Activated T-helper 2 cell treated with anti-CD3 and anti-CD28 coated beads, Interferon-gamma antibody, Interleukin-2, Interleukin-4, amounts not matched to agents 10 μg/mL and 5 μg/mL and 100 μg/mL, durations not matched to agents 14 hours and 24 hours and 36 hours (primary cell): ENCODE measurements at regions not wholly inside any gene's neighbourhood (a gene's known extent, or its start where the extent isn't known, plus 50 kb on each side); places are given as distances from the start of the nearest gene placed in this dataset.
"Not testable (repeated sequence)": the region's sequence is repeated elsewhere in the genome, so short reads cannot be mapped to it uniquely, and the experiment has no call there.

Source experiments
- DNase-seq: peaks from one replicate; pipeline ENCODE4 v3.0.0; 2021; ENCODE audit warnings: low spot score
- H3K27ac Mint-ChIP-seq: one replicate; pipeline ENCODE4 v1.8.0; 2021; ENCODE audit warnings: mixed read lengths
- H3K27me3 Mint-ChIP-seq: one replicate; pipeline ENCODE4 v1.8.0; 2021; ENCODE audit warnings: low read depth, mixed read lengths
- H3K36me3 Mint-ChIP-seq: one replicate; pipeline ENCODE4 v1.8.0; 2021; ENCODE audit warnings: low read depth, mixed read lengths
- H3K4me1 Mint-ChIP-seq: one replicate; pipeline ENCODE4 v1.8.0; 2021; ENCODE audit warnings: low read depth, mixed read lengths
- H3K4me3 Mint-ChIP-seq: one replicate; pipeline ENCODE4 v1.8.0; 2021; ENCODE audit warnings: low read depth, mild to moderate bottlenecking, moderate library complexity, mixed read lengths
- H3K9me3 Mint-ChIP-seq: one replicate; pipeline ENCODE4 v1.8.0; 2021; ENCODE audit warnings: mixed read lengths
- intact Hi-C: fragments of 100-400 bp; cut with micrococcal nuclease; formaldehyde crosslinking; loops from one replicate; pipeline ENCODE4 v1.15.1; 2023

GRCh38 chr13:43946281-43946680 lies 66.6 kb downstream of the LACC1 start:
- no peak overlapping the region for H3K27ac Mint-ChIP-seq
- H3K9me3 Mint-ChIP-seq, result no peaks in the 10 kb centered on the region
- no peak overlapping the region for H3K4me3 Mint-ChIP-seq
- H3K36me3 Mint-ChIP-seq, result no peaks in the 10 kb centered on the region
- peaks cover 6% of the 10 kb centered on the region for H3K27me3 Mint-ChIP-seq
- no peaks in the 10 kb centered on the region for H3K4me1 Mint-ChIP-seq
- DNase-seq, result no peak
- intact Hi-C loops, result no loop called here

GRCh38 chr13:43947897-43948458 lies 68.3 kb downstream of the LACC1 start:
- Mint-ChIP-seq H3K27ac (no peak overlapping the region), H3K4me1 (no peaks in the 10 kb centered on the region)

GRCh38 chr13:43953370-43953769 lies 73.7 kb downstream of the LACC1 start:
- no peak for DNase-seq
- no peaks in the 10 kb centered on the region for H3K9me3 Mint-ChIP-seq
- intact Hi-C loops, result no loop called here
- H3K4me1 Mint-ChIP-seq, result no peaks in the 10 kb centered on the region
- no peaks in the 10 kb centered on the region for H3K36me3 Mint-ChIP-seq
- no peak overlapping the region for H3K27ac Mint-ChIP-seq
- peaks cover 9% of the 10 kb centered on the region for H3K27me3 Mint-ChIP-seq
- H3K4me3 Mint-ChIP-seq, result no peak overlapping the region

More at GRCh38 chr13:43947897-43948458, 68.3 kb downstream of the LACC1 start:
- Mint-ChIP-seq H3K4me3 (no peak overlapping the region), H3K9me3 (no peaks in the 10 kb centered on the region), H3K27me3 (peaks cover 7% of the 10 kb centered on the region), H3K36me3 (no peaks in the 10 kb centered on the region)
- intact Hi-C loops, result no loop called here
- no peak for DNase-seq

- H3K4me3 Mint-ChIP-seq, intact Hi-C loops, H3K36me3 Mint-ChIP-seq, H3K4me1 Mint-ChIP-seq, H3K27ac Mint-ChIP-seq, DNase-seq, H3K9me3 Mint-ChIP-seq, H3K27me3 Mint-ChIP-seq: not testable (repeated sequence)
Observed at GRCh38 chr13:43956975-43957374, 77.3 kb downstream of the LACC1 start.

- intact Hi-C loops, result no loop called here
- Mint-ChIP-seq H3K4me3 (no peak overlapping the region), H3K27ac (no peak overlapping the region), H3K27me3 (peaks cover 3% of the 10 kb centered on the region), H3K36me3 (no peaks in the 10 kb centered on the region), H3K9me3 (no peaks in the 10 kb centered on the region), H3K4me1 (no peaks in the 10 kb centered on the region)
- DNase-seq, result no peak
Observed at GRCh38 chr13:43959291-43959690, 79.6 kb downstream of the LACC1 start.

GRCh38 chr13:43961909-43962308 lies 82.2 kb downstream of the LACC1 start:
- H3K4me3 Mint-ChIP-seq, result no peak overlapping the region
- no peaks in the 10 kb centered on the region for H3K27me3 Mint-ChIP-seq
- no peaks in the 10 kb centered on the region for H3K4me1 Mint-ChIP-seq
- H3K9me3 Mint-ChIP-seq, result no peaks in the 10 kb centered on the region
- H3K36me3 Mint-ChIP-seq, result no peaks in the 10 kb centered on the region
- no peak overlapping the region for H3K27ac Mint-ChIP-seq
- intact Hi-C loops, result no loop called here
- no peak for DNase-seq

- H3K27ac Mint-ChIP-seq, result no peak overlapping the region
- no peak overlapping the region for H3K4me3 Mint-ChIP-seq
- no peaks in the 10 kb centered on the region for H3K36me3 Mint-ChIP-seq
- intact Hi-C loops, result no loop called here
- no peaks in the 10 kb centered on the region for H3K4me1 Mint-ChIP-seq
- DNase-seq, result no peak
- peaks cover under 1% of the 10 kb centered on the region for H3K9me3 Mint-ChIP-seq
- no peaks in the 10 kb centered on the region for H3K27me3 Mint-ChIP-seq
Observed at GRCh38 chr13:43963726-43964125, 84.0 kb downstream of the LACC1 start.

- Mint-ChIP-seq H3K4me1 (no peaks in the 10 kb centered on the region), H3K9me3 (peaks cover 3% of the 10 kb centered on the region), H3K27me3 (no peaks in the 10 kb centered on the region), H3K4me3 (no peak overlapping the region), H3K36me3 (no peaks in the 10 kb centered on the region), H3K27ac (no peak overlapping the region)
- DNase-seq, result no peak
- intact Hi-C loops, result no loop called here
Observed at GRCh38 chr13:43964698-43965458, 85.2 kb downstream of the LACC1 start.

GRCh38 chr13:43965459-43965845 lies 85.7 kb downstream of the LACC1 start:
- Mint-ChIP-seq H3K27me3 (no peaks in the 10 kb centered on the region), H3K4me3 (no peak overlapping the region), H3K4me1 (no peaks in the 10 kb centered on the region), H3K27ac (no peak overlapping the region), H3K9me3 (peaks cover 3% of the 10 kb centered on the region), H3K36me3 (no peaks in the 10 kb centered on the region)
- intact Hi-C loops, result no loop called here
- no peak for DNase-seq

GRCh38 chr13:43968251-43968942 lies 88.7 kb downstream of the LACC1 start:
- H3K9me3 Mint-ChIP-seq, intact Hi-C loops, H3K4me3 Mint-ChIP-seq, H3K4me1 Mint-ChIP-seq, H3K36me3 Mint-ChIP-seq, DNase-seq, H3K27me3 Mint-ChIP-seq, H3K27ac Mint-ChIP-seq: not testable (repeated sequence)

- H3K27me3 Mint-ChIP-seq, H3K4me3 Mint-ChIP-seq, intact Hi-C loops, H3K36me3 Mint-ChIP-seq, H3K4me1 Mint-ChIP-seq, DNase-seq, H3K27ac Mint-ChIP-seq, H3K9me3 Mint-ChIP-seq: not testable (repeated sequence)
Observed at GRCh38 chr13:43968943-43969690, 89.4 kb downstream of the LACC1 start.

GRCh38 chr13:43969919-43970318 lies 90.2 kb downstream of the LACC1 start:
- DNase-seq, H3K4me1 Mint-ChIP-seq: not testable (repeated sequence)

More at GRCh38 chr13:43969919-43970318, 90.2 kb downstream of the LACC1 start:
- H3K27me3 Mint-ChIP-seq, H3K27ac Mint-ChIP-seq, intact Hi-C loops, H3K9me3 Mint-ChIP-seq, H3K36me3 Mint-ChIP-seq, H3K4me3 Mint-ChIP-seq: not testable (repeated sequence)
